ENCODE measurements at regions not wholly inside any gene's neighbourhood (a gene's known extent, or its start where the extent isn't known, plus 50 kb on each side); places are given as distances from the start of the nearest gene placed in this dataset.
"Not testable (repeated sequence)": the region's sequence is repeated elsewhere in the genome, so short reads cannot be mapped to it uniquely, and the experiment has no call there.

DNA sequence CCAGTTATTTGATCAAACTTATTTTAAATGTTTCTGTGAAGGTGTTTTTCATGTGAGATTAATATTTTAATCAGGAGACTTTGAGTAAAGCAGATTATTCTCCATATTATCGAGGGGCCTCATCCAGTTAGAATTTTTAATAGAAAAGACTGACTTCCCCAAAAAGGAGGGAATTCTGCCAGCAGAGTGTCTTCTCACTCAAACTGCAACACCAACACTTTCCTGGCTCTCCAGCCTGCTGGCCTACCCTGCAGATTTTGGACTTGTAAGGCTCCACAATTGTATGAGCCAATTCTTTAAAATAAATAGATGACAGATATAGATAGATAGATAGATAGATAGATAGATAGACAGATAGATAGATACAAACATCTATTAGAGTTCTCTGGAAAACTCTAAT is 155.7 kb downstream of the SEC23A start:
- Histone ChIP-seq H3K36me3 (no peaks in the 10 kb centered on the region), H3K27me3 (no peaks in the 10 kb centered on the region), H3K4me3 (no peak overlapping the region), H3K4me1 (ENCODE audit: low read depth) (no peaks in the 10 kb centered on the region), H3K27ac (no peak overlapping the region), H3K9me3 (ENCODE audit: low read depth) (no peaks in the 10 kb centered on the region)
- TF ChIP-seq, protein P1, sequence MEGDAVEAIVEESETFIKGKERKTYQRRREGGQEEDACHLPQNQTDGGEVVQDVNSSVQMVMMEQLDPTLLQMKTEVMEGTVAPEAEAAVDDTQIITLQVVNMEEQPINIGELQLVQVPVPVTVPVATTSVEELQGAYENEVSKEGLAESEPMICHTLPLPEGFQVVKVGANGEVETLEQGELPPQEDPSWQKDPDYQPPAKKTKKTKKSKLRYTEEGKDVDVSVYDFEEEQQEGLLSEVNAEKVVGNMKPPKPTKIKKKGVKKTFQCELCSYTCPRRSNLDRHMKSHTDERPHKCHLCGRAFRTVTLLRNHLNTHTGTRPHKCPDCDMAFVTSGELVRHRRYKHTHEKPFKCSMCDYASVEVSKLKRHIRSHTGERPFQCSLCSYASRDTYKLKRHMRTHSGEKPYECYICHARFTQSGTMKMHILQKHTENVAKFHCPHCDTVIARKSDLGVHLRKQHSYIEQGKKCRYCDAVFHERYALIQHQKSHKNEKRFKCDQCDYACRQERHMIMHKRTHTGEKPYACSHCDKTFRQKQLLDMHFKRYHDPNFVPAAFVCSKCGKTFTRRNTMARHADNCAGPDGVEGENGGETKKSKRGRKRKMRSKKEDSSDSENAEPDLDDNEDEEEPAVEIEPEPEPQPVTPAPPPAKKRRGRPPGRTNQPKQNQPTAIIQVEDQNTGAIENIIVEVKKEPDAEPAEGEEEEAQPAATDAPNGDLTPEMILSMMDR (IDR thresholded peaks at IDR 0.05; ENCODE audit: low read depth, low read length), result no peak
- no peak for DNase-seq (ENCODE audit: low read depth in 1 of 2, low spot score in 1 of 2)

DNA sequence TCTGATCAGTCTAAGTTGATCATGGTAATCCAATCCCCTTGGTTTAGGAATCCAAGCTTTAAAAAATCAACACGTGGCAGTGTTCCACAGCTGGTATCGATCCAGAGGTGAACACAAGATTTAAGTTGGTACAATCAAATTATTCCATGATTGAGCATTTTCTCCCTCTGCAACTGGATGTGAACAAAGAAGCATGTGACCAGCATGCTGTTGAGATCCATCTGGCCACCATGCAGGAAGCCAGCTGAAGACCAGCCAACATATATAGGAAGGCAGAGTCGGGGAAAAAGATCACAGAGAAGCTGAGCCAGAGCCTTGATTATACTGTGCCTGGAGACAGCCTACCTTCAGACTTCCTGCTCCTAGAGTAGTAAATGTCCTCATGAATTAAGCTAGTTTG is 158.3 kb downstream of the SEC23A start:
- Histone ChIP-seq H3K4me1 (ENCODE audit: low read depth) (no peaks in the 10 kb centered on the region), H3K27me3 (no peaks in the 10 kb centered on the region), H3K4me3 (no peak overlapping the region), H3K36me3 (no peaks in the 10 kb centered on the region), H3K27ac (no peak overlapping the region), H3K9me3 (ENCODE audit: low read depth) (no peaks in the 10 kb centered on the region)
- DNase-seq (ENCODE audit: low read depth in 1 of 2, low spot score in 1 of 2), result peak in 1 of 2 donors; percentile 43
- TF ChIP-seq, protein P1 (IDR thresholded peaks at IDR 0.05; ENCODE audit: low read depth, low read length), result no peak

DNA sequence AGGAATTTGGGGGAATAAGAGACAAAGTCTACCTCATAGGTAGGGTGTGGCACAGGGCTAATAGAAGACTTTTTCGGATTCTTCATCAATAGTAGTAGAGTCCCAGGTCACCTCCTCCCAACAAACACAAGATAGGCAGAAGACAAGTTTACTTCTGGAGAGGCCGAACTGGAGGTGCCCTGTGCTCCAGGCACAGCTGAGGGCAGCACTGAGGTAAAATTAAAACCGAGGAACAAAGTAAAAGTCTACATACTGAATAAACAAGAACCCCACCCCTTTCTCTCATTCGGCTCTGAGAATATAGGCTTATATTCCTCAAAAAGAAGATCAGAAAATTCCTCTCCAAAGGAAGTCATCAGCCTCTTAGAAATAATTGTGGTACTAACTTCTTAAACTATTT is 161.5 kb downstream of the SEC23A start:
- no peak for DNase-seq (ENCODE audit: low read depth in 1 of 2, low spot score in 1 of 2)
- H3K4me1 ChIP-seq (ENCODE audit: low read depth), result no peaks in the 10 kb centered on the region
- TF ChIP-seq, protein P1 (IDR thresholded peaks at IDR 0.05; ENCODE audit: low read depth, low read length), result peak; percentile 4
- no peak overlapping the region for H3K4me3 ChIP-seq
- no peaks in the 10 kb centered on the region for H3K27me3 ChIP-seq
- no peaks in the 10 kb centered on the region for H3K36me3 ChIP-seq
- H3K9me3 ChIP-seq (ENCODE audit: low read depth), result no peaks in the 10 kb centered on the region
- H3K27ac ChIP-seq, result no peak overlapping the region

DNA sequence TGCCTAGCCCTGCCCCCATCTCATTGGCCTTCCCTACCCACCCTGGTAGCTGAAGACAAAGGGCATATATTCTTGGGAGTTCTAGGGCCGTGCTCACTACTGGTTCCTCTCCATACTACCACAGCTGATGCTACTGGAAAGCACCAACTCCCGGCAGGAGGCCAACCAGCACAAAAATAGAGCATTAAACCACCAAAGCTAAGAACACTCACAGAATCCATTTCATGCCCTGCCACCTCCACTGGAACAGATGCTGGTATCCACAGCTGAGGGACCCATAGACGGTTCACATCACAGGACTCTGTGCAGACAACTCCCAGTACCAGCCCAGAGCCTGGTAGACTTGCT is 170.4 kb downstream of the SEC23A start:
- not testable (repeated sequence) for H3K4me1 ChIP-seq (ENCODE audit: low read depth); H3K4me3 ChIP-seq; H3K27ac ChIP-seq; H3K36me3 ChIP-seq; H3K27me3 ChIP-seq; H3K9me3 ChIP-seq (ENCODE audit: low read depth); DNase-seq (ENCODE audit: low read depth in 1 of 2, low spot score in 1 of 2)

DNA sequence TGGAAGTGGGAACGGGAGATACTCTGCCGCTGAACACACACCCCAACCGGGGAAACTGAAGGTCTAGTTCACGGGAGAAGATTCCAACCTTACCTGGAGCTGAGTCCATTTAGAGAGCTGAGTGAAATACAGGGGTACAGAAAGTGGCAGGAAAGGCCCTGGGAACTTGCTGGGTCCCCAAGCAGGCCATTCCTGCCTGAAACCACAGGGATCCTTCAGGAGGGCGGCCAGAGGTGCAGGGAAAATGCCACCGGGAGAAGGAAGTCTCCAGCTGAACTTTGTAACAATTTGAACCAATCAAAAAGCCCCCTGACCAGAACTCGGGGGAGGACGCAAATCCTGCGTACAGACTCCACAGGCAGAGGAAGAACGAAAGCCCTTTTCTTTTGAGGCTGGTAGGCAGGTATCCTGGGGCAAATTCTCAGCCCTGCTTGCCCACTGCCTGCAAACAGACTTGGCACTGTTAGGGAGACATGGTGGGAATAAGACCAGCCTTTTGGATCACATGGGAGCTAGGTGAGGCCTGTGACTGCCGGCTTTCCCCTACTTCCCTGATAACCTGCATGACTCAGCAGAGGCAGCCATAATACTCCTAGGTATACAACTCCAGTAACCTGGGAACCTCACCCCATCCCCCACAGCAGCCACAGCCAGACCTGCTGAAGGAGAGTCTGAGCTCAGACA is 170.9 kb downstream of the SEC23A start:
- Histone ChIP-seq H3K4me1 (ENCODE audit: low read depth) (no peaks in the 10 kb centered on the region), H3K27me3 (no peaks in the 10 kb centered on the region), H3K9me3 (ENCODE audit: low read depth) (no peaks in the 10 kb centered on the region), H3K27ac (no peak overlapping the region), H3K36me3 (no peaks in the 10 kb centered on the region), H3K4me3 (no peak overlapping the region)
- TF ChIP-seq, protein P1 (IDR thresholded peaks at IDR 0.05; ENCODE audit: low read depth, low read length), result no peak
- DNase-seq (ENCODE audit: low read depth in 1 of 2, low spot score in 1 of 2), result no peak

DNA sequence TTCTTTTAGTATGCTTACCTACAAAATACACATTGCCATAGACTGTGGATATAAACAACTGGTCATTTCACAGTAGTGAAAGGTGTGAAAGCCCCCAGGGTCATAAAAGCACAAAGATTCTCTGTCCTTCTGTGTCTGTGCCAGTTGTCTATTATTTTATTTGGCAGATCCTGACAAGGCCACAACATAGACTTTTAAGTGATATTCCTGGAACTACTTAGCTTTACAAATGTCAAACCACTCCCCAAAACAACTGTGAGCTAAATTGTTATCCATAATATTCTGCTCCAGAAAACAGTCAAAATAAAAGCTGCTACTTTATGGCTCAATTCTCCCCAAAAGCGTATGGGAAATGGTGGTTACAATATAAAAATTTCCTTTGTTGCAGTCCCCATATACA is 172.1 kb downstream of the SEC23A start:
- no peak overlapping the region for H3K27ac ChIP-seq

More for the DNA sequence above, 172.1 kb downstream of the SEC23A start:
- TF ChIP-seq, protein P1 (IDR thresholded peaks at IDR 0.05; ENCODE audit: low read depth, low read length), result no peak
- H3K9me3 ChIP-seq (ENCODE audit: low read depth), result no peaks in the 10 kb centered on the region
- H3K4me1 ChIP-seq (ENCODE audit: low read depth), result no peaks in the 10 kb centered on the region
- no peak overlapping the region for H3K4me3 ChIP-seq
- DNase-seq (ENCODE audit: low read depth in 1 of 2, low spot score in 1 of 2), result no peak
- H3K36me3 ChIP-seq, result no peaks in the 10 kb centered on the region
- H3K27me3 ChIP-seq, result no peaks in the 10 kb centered on the region
